Spleen (tissue), 7 donors: ENCODE measurements at regions not wholly inside any gene's neighbourhood (a gene's known extent, or its start where the extent isn't known, plus 50 kb on each side); places are given as distances from the start of the nearest gene placed in this dataset.

Experiments used
- POLR2A ChIP-seq, 3 donors: fragments of 450-650 bp; IDR thresholded peaks; one replicate each; pipeline ENCODE4 v1.5.1; 2017; ENCODE audit warnings: antibody characterized with exemption in 3 of 3, mild to moderate bottlenecking in 1 of 3
- POLR2AphosphoS5 ChIP-seq, 3 donors: sonication (generic); formaldehyde crosslinking; IDR thresholded peaks; one replicate each; pipeline ENCODE4 v1.5.1; 2017; ENCODE audit warnings: antibody characterized with exemption in 3 of 3
- TF ChIP-seq, protein P1 (sequence below), 11 experiments: fragments of 200-600 bp in 7 of 11; fragments of 450-650 bp in 4 of 11; sonication (generic) in 4 of 11; IDR thresholded peaks in 8 of 11; conservative IDR thresholded peaks in 3 of 11; 1 replicate in 7 of 11; 2 replicates in 4 of 11; pipeline versions ENCODE4 v1.4.0 to v1.8.0; 2016 to 2021; ENCODE audit warnings: antibody characterized with exemption in 11 of 11, inconsistent platforms in 4 of 11, mild to moderate bottlenecking in 1 of 11
- donor health status: DM: no; HTN: no; CAD: no; lungs with moderate emphysema.
- donor health status: DM: no; HTN: no; CAD: no.
- donor health status: DM: no; HTN: no; CAD: no.

DNA sequence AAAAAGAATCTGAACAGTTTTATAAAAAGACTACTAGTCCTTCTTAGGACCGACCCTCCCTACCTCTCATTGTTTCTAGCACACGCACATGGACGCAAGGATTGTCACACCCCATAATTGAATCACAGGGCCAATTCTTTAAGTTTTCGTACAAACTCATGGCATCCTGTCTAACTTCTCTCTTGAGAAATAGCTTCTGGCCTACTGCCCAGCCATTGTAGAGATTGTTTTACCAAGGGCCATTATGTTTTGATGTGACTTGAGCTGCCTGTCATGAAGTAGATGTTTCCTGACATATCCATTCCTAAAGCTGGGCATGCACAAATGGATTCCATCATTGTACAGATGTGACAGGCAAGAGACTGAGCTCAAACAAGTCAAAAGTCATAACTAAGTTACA lies 1672.1 kb upstream of the C9orf72 start:
- TF ChIP-seq, protein P1, sequence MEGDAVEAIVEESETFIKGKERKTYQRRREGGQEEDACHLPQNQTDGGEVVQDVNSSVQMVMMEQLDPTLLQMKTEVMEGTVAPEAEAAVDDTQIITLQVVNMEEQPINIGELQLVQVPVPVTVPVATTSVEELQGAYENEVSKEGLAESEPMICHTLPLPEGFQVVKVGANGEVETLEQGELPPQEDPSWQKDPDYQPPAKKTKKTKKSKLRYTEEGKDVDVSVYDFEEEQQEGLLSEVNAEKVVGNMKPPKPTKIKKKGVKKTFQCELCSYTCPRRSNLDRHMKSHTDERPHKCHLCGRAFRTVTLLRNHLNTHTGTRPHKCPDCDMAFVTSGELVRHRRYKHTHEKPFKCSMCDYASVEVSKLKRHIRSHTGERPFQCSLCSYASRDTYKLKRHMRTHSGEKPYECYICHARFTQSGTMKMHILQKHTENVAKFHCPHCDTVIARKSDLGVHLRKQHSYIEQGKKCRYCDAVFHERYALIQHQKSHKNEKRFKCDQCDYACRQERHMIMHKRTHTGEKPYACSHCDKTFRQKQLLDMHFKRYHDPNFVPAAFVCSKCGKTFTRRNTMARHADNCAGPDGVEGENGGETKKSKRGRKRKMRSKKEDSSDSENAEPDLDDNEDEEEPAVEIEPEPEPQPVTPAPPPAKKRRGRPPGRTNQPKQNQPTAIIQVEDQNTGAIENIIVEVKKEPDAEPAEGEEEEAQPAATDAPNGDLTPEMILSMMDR (IDR thresholded peaks at IDR 0.05 in 8 of 11, conservative IDR thresholded peaks at IDR 0.05 in 3 of 11), result no peak
- TF ChIP-seq POLR2AphosphoS5 (IDR thresholded peaks at IDR 0.05) (no peak), POLR2A (IDR thresholded peaks at IDR 0.05) (no peak)
